HEK293T (cell line): ENCODE measurements at regions not wholly inside any gene's neighbourhood (a gene's known extent, or its start where the extent isn't known, plus 50 kb on each side); places are given as distances from the start of the nearest gene placed in this dataset.
A peak's percentile ranks its signal among the peaks of the same experiment; 100 is the strongest.

Source experiments
- CTCF ChIA-PET: fragments of 350-600 bp; formaldehyde crosslinking; extraction: SDS; loops from one replicate; lab custom pipeline; 2021; ENCODE audit warnings: antibody characterized with exemption, inconsistent platforms; lab: Yijun Ruan, JAX
- POLR2A ChIA-PET: fragments of 350-600 bp; formaldehyde crosslinking; extraction: SDS; loops from one replicate; lab custom pipeline; 2020; ENCODE audit warnings: antibody characterized with exemption, inconsistent platforms; lab: Yijun Ruan, JAX
- DNase-seq: peaks from one replicate; pipeline ENCODE4 v3.0.0; 2012; ENCODE audit warnings: mixed read lengths; ENCODE audit errors: extremely low spot score
- ARNT ChIP-seq: fragments of 450-650 bp; IDR thresholded peaks from 2 replicates; pipeline ENCODE4 v1.6.1; 2017; ENCODE audit warnings: mild to moderate bottlenecking
- BHLHE40 ChIP-seq: fragments of 450-650 bp; IDR thresholded peaks from 2 replicates; pipeline ENCODE4 v1.6.1; 2016; ENCODE audit warnings: mild to moderate bottlenecking, moderate library complexity, borderline replicate concordance
- CTBP1 ChIP-seq: fragments of 450-650 bp; IDR thresholded peaks from 2 replicates; pipeline ENCODE4 v1.6.1; 2016; ENCODE audit warnings: borderline replicate concordance
- ELF4 ChIP-seq: fragments of 450-650 bp; IDR thresholded peaks from 2 replicates; pipeline ENCODE4 v1.6.1; 2017; ENCODE audit warnings: antibody characterized with exemption
- FOXA1 ChIP-seq: fragments of 450-650 bp; IDR thresholded peaks from 2 replicates; pipeline ENCODE4 v1.6.1; 2016; ENCODE audit warnings: mild to moderate bottlenecking
- FOXK2 ChIP-seq: fragments of 450-650 bp; IDR thresholded peaks from 2 replicates; pipeline ENCODE4 v1.6.1; 2016; ENCODE audit warnings: mild to moderate bottlenecking
- FOXM1 ChIP-seq: fragments of 450-650 bp; IDR thresholded peaks from 2 replicates; pipeline ENCODE4 v1.6.1; 2017; ENCODE audit warnings: mild to moderate bottlenecking, borderline replicate concordance
- HDGF ChIP-seq: fragments of 450-650 bp; IDR thresholded peaks from 2 replicates; pipeline ENCODE4 v1.6.1; 2017; ENCODE audit warnings: antibody characterized with exemption, borderline replicate concordance
- L3MBTL2 ChIP-seq: fragments of 450-650 bp; conservative IDR thresholded peaks from 2 replicates; pipeline ENCODE4 v1.6.1; 2016; ENCODE audit warnings: mild to moderate bottlenecking
- LEF1 ChIP-seq: fragments of 450-650 bp; IDR thresholded peaks from 2 replicates; pipeline ENCODE4 v1.6.1; 2017; ENCODE audit warnings: mild to moderate bottlenecking, borderline replicate concordance
- NFRKB ChIP-seq: fragments of 450-650 bp; IDR thresholded peaks from 2 replicates; pipeline ENCODE4 v1.6.1; 2016; ENCODE audit warnings: mild to moderate bottlenecking, moderate library complexity
- PKNOX1 ChIP-seq: fragments of 450-650 bp; IDR thresholded peaks from 2 replicates; pipeline ENCODE4 v1.6.1; 2016
- SP1 ChIP-seq: fragments of 450-650 bp; IDR thresholded peaks from 2 replicates; pipeline ENCODE4 v1.6.1; 2017
- SUZ12 ChIP-seq: fragments of 450-650 bp; IDR thresholded peaks from 2 replicates; pipeline ENCODE4 v1.6.1; 2016; ENCODE audit warnings: mild to moderate bottlenecking
- TARDBP ChIP-seq: fragments of 450-650 bp; IDR thresholded peaks from 2 replicates; pipeline ENCODE4 v1.6.1; 2016
- ZNF384 ChIP-seq: fragments of 450-650 bp; IDR thresholded peaks from 2 replicates; pipeline ENCODE4 v1.6.1; 2016

GRCh38 chr5:112563169-112563826 is 144.2 kb upstream of the EPB41L4A start:
- no peak for TF ChIP-seq L3MBTL2
- TF ChIP-seq ZNF384, result no peak
- no peak for TF ChIP-seq TARDBP
- no peak for TF ChIP-seq LEF1
- no peak for TF ChIP-seq PKNOX1
- no peak for TF ChIP-seq SUZ12
- no peak for TF ChIP-seq ARNT
- TF ChIP-seq ELF4, result no peak
- no peak for TF ChIP-seq SP1
- TF ChIP-seq BHLHE40, result no peak
- TF ChIP-seq FOXM1, result no peak
- TF ChIP-seq CTBP1, result no peak
- TF ChIP-seq NFRKB, result no peak
- no peak for TF ChIP-seq FOXK2
- TF ChIP-seq FOXA1, result no peak
- TF ChIP-seq HDGF, result no peak
- ChIA-PET POLR2A (no interaction called here), CTCF (no interaction called here)
- no peak for DNase-seq

- POLR2A ChIA-PET, result no interaction called here
- DNase-seq, result no peak
- no peak for TF ChIP-seq CTBP1
- CTCF ChIA-PET, result no interaction called here
These were observed 147.2 kb upstream of the EPB41L4A start for GRCh38 chr5:112566251-112566650.

- ChIA-PET CTCF (no interaction called here), POLR2A (no interaction called here)
- TF ChIP-seq TARDBP (no peak), BHLHE40 (no peak), HDGF (no peak)
- DNase-seq, result no peak
These were observed 150.5 kb upstream of the EPB41L4A start for GRCh38 chr5:112569596-112569995.

GRCh38 chr5:112570708-112571444 is 151.8 kb upstream of the EPB41L4A start:
- ChIA-PET CTCF (no interaction called here), POLR2A (no interaction called here)
- no peak for DNase-seq
- TF ChIP-seq FOXK2, result no peak
- TF ChIP-seq LEF1, result no peak
- no peak for TF ChIP-seq PKNOX1
- TF ChIP-seq L3MBTL2, result no peak
- TF ChIP-seq CTBP1, result no peak
- TF ChIP-seq SUZ12, result no peak
- no peak for TF ChIP-seq HDGF
- TF ChIP-seq BHLHE40, result no peak
- no peak for TF ChIP-seq FOXA1
- no peak for TF ChIP-seq NFRKB
- no peak for TF ChIP-seq ARNT
- no peak for TF ChIP-seq TARDBP
- no peak for TF ChIP-seq SP1
- no peak for TF ChIP-seq ELF4
- TF ChIP-seq ZNF384, result no peak
- TF ChIP-seq FOXM1, result no peak

- CTCF ChIA-PET, result interaction anchor here (0.6 kb wide), 1 partner anchor 1053 kb away, joined by 3 read pairs; no protein-coding TSS in a partner anchor
- TF ChIP-seq NFRKB (no peak), PKNOX1 (no peak), ZNF384 (no peak), L3MBTL2 (no peak), FOXK2 (no peak), SUZ12 (no peak), FOXA1 (no peak), ELF4 (no peak), LEF1 (no peak), BHLHE40 (no peak), TARDBP (no peak), FOXM1 (no peak), SP1 (no peak)
These were observed 154.4 kb upstream of the EPB41L4A start for GRCh38 chr5:112573441-112573840.

GRCh38 chr5:112574536-112574935 is 155.5 kb upstream of the EPB41L4A start:
- DNase-seq, result no peak
- ChIA-PET POLR2A (no interaction called here), CTCF (no interaction called here)
- TF ChIP-seq FOXM1, result no peak
- peak; percentile 62; the same call in 1 of the 2 replicates for TF ChIP-seq ARNT
- peak; percentile 73 for TF ChIP-seq PKNOX1

More at GRCh38 chr5:112573441-112573840, 154.4 kb upstream of the EPB41L4A start:
- DNase-seq, result no peak
- POLR2A ChIA-PET, result no interaction called here
